Right kidney (tissue), 1 donor: ENCODE measurements at regions not wholly inside any gene's neighbourhood (a gene's known extent, or its start where the extent isn't known, plus 50 kb on each side); places are given as distances from the start of the nearest gene placed in this dataset.

Source experiments
- DNase-seq: peaks from one replicate; pipeline ENCODE4 v3.0.0-alpha.2; 2016

DNA sequence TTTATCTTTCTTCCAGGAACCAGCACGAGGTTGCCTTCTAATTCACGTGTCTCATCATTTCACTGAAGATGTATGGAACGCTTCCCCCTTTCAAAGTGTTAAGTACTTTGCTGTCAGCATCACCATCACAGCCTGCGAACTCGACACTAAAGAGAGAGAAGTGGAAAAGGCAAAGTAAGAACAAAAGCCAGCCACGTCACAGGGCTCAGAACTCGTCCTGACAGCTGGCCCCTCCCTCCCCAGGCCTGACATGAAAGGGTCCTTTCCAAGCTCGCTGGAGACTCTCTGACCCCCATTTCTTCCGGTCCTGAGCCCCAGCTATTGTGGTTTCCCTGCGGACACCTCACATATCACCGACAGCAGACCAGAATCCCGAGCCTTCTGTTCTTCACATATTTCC is 177.8 kb upstream of the NTM start:
- DNase-seq, result no peak

GRCh38 chr11:131193031-131193501 is 177.3 kb upstream of the NTM start:
- DNase-seq, result no peak

GRCh38 chr11:131194726-131195125 is 175.7 kb upstream of the NTM start:
- DNase-seq, result no peak

DNA sequence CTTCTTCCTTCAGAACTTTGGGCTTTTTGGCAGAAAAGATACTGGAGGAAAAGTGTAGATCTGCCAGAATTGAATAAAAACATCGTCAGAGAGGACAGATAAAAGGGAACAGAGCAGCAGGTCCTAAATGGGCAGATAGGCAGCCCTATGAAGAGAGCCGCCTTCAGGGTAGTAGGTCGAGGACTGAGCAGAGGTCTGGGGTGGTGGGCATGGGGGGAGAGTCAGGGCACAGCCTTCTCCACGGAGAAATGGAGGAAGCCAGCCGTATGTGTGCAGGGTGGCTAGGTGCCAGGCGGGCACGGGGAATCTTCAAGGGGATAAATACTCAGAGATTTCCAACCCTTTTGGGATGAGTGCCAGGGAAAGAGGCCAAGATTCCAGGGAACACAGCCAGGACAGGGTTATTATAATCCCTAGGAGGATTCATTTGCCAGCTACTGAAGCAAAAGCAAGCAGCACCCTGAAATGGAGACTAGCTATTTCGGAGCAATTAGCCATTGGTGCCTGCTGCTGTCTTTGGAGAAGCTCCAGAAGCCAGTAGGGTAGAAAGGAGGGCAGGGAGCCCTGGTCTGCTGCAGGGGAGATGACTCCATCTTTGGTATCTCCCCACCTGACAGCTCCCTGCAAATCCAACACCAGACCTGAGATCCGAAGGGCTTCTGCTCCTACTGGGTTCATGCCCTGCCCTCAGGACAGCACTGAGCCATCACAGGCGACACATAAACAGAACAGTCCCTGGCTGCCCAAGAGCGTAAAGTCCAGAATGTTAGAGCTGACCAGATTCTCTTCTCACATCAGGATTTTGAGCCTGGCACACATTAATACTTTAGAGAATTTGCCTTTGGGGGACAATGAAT is 174.5 kb upstream of the NTM start:
- no peak for DNase-seq

DNA sequence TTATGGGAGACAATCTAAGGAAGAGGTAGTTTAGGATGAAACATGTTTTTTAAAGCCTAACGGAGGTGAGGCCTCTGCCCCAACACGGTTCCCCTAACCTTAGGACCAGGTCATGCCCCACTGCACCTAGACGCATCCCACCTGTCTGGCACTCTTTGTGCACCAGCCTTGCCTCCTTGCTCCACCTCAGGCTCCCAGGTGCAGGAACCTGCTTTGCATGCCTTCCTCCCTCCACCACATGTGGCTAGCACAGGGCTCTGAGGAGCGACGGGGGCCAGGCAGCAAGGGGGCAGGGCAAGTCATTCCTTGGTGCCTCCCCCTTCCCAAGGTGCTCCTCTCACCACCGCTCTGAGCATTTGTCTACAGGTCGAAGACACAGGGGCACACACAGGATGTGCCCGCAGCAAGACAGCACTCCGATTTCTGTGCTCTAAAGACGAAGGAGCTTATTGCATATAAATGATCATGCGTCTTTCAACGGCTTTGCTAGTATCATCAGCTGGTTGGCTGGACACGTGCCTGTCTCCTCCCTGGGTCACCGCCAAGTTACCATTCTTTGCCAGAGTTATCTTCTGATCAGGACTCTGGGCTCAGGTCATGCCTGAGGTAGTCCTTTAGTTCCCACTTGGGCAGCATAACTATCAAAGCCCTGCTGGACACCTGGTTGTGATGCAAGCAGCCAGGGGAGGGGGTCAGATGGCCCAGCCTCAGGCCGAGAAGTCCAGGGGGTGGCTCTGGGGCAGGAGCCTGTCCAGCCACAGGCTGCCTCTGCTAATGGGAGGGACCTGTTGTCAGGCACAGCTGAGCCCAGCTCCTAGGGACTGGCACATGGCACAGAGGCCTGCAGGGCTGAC is 172.0 kb upstream of the NTM start:
- no peak for DNase-seq

DNA sequence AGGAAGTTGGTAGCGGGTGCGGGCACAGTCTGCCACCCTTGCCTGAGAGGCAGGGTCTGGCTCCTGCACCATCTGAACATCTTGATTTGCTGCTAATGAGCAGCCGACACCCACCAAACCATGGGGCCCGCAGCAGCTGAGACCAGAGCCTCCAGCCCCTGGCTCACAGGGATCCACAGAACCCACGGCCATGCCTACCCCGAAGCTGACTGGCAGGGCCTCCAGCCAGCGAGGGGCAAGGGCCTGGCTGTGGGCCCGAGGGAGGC is 171.5 kb upstream of the NTM start:
- DNase-seq, result no peak

DNA sequence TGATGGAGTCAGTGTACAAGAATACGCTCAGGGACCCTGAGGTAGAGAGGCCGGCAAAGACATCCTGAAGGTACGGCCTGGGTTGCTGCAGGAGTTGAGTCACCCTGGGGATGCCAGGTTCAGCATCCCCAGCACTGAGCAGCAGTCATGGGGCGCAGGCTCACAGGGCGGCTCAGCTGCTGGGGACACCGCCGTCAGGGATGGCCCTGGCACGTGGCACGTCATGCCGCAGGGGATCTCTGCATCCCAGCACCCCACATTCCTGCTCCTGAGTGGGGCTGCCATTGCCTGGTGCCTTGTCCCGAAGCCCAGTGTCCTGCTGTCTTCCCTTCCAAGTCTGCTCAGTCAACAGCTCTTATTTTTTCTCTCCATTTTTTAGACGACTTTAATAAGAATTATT is 168.7 kb upstream of the NTM start:
- DNase-seq, result no peak

GRCh38 chr11:131203040-131203439 is 167.4 kb upstream of the NTM start:
- DNase-seq, result no peak

DNA sequence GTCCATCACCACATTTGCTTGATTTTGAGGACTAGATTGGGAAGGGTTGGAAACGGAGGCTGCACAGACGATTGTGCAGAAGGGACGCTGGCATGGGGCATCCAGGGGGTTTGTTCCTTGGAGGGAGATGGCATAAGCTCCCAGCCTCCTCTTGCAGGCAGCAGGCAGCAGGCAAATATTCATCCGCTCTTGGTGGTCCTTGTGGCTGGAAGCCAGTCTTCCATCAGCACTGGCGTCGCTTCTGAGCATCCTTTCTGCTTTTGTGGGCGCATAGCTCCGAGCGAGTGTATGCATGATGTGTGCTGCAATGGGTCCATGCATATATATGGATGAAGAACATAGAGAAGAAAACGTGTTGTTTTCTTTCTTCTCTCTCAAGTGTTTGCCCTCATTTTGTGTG is 166.1 kb upstream of the NTM start:
- DNase-seq, result no peak

- no peak for DNase-seq
These were observed 165.5 kb upstream of the NTM start for GRCh38 chr11:131204765-131205380.

- DNase-seq, result no peak
These were observed 163.7 kb upstream of the NTM start for GRCh38 chr11:131206671-131207070.

- no peak for DNase-seq
These were observed 162.5 kb upstream of the NTM start for GRCh38 chr11:131207901-131208300.

- DNase-seq, result no peak
These were observed 152.8 kb upstream of the NTM start for GRCh38 chr11:131217313-131218310.

GRCh38 chr11:131218542-131218941 is 151.9 kb upstream of the NTM start:
- DNase-seq, result no peak

DNA sequence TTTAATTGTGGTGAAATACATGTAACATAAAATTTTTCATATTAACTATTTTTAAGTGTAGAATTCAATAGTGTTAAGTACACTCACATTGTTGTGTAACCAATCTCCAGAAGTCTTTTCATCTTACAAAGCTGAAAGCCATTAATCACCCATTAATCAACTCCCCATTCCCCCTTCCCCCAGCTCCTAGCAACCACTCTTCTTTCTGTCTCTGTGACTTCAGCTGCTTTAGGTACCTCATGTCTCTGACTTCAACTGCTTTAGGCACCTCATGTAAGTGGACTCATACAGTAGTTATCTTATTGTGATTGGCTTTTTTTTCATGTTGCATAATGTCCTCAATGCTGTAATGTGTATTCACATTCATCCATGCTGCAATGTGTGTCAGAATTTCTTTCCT is 150.8 kb upstream of the NTM start:
- DNase-seq, result no peak

DNA sequence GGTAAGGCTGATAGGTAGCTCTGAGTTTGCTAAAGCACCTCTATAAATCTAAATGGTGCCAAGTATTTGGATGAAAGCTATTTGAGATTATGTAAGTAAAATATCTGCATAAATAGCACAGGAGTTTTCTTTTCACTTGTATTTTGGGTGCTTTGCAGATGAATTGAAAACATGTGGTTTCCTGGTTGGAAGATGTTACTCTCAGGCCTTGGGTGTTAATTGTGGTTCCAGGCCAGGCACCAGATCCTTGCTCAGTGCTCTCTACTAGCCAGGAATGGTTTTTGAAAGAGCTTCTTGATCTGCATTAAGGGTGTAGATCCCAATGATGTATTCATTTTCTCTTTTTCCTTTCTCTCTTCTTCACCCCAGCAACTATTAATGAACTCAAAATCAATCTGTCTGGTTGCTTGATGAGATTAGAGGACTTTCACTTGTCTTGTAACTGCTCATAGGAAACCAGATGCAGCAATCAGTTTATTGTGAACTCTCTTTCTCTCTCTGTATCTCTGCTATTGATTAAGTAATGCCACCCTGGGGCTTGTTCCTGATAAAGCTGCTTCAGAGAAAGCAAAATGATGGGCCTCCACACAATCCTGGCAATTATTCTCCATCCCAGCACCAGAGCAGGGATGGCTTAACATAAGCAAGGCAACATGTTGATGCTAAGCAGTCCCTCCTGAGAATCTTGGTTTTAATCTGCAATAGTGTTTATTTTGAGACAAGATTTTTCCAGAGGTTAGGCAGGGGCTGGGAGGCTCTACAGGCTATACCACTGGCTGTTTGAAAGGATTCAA is 147.0 kb upstream of the NTM start:
- DNase-seq, result no peak

- no peak for DNase-seq
These were observed 142.0 kb upstream of the NTM start for GRCh38 chr11:131228378-131228777.

GRCh38 chr11:131229221-131229620 is 141.2 kb upstream of the NTM start:
- DNase-seq, result no peak

GRCh38 chr11:131231317-131231940 is 139.0 kb upstream of the NTM start:
- no peak for DNase-seq

DNA sequence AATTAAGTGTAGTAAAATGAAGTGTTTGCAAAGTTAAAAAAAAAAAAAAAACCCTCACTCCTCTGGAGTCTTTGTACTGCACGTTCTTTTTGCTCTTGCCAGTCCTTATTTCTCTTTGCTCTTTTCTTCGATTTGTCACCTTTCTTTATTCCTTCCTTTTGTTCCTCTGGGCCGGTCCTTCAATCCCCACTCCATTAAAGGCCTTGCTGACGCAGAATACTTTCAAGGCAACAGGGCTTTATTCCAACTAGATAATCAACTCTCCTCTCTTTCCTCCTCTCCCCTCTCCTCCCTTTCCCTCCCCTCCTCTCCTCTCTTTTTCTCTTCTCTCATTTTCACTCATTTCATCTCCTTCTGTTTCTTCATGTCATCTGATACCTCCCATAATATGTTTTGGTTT is 138.2 kb upstream of the NTM start:
- DNase-seq, result no peak

- no peak for DNase-seq
These were observed 136.2 kb upstream of the NTM start for GRCh38 chr11:131234221-131234620.
